Hypothalamus (tissue), 51 donors: ENCODE measurements at regions not wholly inside any gene's neighbourhood (a gene's known extent, or its start where the extent isn't known, plus 50 kb on each side); places are given as distances from the start of the nearest gene placed in this dataset.
A peak's percentile ranks its signal among the peaks of the same experiment; 100 is the strongest.

Source experiments
- DNase-seq, 51 donors: peaks; one replicate each; lab custom pipeline; 2025; lab: John Stamatoyannopoulos, UW

DNA sequence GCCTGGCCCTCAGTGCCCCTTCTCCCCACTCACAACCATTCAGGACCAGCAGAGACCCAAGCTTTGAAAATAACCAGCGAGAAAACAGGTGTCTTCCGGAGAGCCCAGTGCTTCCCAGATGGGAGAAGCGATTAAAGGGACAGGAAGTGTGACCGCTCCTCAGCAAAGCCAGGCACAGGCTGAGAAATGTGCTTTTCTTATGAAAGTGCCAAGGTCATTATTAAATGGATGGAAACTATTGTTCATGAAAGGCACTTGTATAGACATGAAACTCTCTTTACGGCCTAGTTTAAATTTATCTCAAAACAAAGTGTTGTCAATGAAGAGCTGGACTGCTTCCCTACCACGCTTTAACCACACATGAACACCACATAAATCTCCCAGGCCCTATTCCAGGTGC, 210.4 kb downstream of the SPTSSA start:
- no peak for DNase-seq

DNA sequence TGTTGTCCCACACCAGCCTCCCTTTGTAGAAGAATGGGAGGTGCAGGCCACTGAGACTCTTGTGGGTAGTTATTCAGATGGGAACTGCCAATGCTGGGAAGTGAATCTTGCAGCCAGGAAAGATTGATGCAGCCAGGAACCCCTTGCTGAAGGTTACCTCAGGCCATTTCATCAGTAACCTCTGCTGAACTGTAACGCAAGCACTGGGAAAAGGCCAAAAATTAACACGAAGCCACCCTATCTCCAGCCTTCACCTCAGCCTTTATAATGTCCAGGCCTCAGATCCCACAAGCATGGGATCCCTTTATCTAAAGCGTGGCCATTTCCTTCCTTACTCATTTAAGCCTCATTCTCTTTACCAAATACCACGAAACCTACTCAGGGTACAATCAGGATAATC, 211.1 kb downstream of the SPTSSA start:
- DNase-seq, result no peak

DNA sequence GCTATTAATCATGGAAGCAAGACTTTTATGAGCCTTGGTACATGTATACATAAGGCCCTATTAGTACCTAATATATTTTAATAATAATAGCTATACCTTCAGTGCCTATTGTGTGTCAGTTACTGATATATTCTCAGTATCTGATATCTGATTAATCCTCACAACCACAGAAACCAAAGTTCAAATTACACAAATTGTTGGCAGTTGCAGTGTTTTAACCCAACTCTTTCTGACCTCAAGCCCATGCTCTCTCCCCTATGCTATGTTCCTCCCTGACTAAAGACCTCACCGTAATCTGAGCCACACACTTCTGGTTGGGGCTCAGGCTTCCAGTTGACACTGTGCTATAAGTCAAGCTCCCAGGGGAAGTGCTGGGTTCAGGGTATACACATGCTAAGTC, 214.4 kb downstream of the SPTSSA start:
- DNase-seq, result no peak

DNA sequence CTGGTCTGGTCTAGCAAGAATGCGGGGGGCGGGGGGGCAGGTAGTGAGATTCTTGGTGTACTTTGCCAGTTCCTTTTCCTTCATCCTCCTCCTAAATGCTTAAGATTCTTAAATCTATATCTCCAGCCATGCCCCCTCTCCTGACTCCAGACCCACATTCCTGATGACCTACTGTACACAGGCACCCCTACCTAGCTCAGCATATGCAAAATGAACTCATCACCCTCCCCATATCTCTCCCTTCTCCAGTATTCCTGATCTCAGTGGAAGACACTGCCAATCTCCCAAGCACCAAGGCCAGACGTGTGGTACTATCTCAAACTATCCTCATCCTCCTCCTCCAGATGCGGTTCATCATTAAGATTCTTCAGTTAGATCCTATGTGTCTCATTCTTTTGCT, 215.8 kb downstream of the SPTSSA start:
- no peak for DNase-seq

DNA sequence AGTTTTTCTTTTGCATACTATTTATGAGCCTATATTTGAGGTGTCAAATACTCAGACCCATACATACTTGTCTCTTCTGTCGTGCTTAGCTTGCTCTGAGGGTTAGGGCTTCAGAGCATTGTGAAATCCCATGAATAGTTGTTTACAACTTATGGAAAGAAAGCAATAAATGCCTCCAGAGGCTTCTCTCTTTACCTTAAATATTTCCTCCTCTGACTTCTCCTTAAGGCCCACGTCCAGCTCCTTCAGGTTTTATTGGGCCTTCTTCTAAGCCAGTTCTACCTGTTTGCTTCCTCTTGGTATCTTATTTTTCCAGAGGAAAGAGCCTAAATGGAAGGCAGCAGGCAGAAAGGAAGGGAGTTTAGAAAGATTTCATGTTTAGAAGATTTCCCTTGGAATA, 218.6 kb downstream of the SPTSSA start:
- no peak for DNase-seq

DNA sequence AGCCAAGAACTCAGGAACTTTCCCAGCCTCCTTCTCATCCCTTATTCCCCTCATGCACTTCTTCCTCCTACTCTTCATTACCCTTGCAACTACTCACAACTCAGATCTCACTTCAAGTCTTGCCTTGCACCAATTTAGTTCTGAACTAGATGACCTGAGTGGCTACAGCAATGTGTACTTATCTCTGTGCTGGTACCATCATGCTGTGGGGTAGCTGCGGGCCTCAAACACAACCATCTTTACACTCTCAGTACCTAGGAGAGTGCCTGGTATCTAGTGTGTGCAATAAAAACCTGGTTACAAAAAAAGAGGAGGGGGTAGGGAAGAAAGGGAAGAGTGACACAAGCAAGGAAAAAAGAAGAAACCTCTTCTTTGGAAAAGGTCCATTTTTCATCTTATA, 219.0 kb downstream of the SPTSSA start:
- no peak for DNase-seq

DNA sequence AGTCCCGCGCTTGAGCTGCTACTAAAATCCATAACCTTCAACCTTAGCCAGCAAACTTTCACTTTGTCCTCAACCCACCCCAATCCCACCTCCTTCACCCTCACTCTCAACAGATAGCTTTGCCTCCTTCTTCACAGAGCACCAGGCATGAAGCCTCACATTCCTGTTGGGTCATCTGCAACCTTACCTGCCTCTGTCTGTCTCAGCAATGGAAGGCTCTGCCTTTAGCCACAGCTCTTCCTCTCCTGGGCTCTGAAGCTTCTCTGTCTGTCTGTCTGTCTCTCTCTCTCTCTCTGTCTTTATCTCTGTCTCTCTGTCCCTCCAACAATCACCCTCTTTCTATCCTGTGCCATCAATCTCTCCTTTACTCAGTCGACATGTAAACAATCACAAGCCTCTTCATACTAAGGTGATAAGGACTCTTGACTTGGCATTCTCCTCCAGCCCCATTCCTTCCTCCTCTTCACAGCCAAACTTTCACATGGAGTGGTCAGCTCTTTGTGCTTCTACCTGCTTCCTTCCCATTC, 220.8 kb downstream of the SPTSSA start:
- no peak for DNase-seq

DNA sequence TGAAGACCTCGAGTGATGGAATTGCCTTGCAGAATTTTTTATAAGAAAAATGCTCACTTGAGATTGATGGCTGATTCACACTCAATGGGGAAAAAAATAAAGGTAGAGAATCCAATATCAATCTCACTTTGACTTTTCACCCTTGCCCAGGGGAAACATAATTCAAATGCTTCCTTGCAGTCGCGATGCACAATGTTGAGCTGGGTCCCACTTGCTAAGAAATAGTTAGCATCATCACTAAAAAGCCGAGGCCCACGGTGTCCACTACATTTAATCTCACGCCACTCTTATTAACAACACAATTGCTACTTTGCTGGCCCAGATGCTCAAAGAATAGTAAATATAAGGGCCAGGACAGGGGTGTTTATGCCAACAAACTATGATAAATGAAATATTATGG, 223.4 kb downstream of the SPTSSA start:
- no peak for DNase-seq

DNA sequence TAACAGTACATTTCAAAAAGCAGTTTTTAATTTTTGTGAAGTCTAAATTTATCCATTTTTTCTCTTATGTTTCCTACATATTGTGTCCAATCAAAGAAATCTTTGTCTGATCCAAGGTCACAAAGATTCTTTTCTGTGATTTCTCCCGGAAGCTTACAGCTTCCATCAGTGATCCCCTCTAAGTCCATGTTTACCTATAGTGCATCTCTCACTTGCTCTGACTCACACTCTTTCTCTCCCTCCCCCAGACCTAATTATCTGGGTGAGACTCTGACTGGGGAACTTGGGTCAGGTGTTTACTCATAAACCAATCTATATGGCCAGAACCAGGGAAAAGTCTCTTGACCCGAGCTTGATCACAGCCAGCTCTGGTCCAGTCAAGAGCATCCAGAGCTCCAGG, 224.4 kb downstream of the SPTSSA start:
- DNase-seq, result no peak

DNA sequence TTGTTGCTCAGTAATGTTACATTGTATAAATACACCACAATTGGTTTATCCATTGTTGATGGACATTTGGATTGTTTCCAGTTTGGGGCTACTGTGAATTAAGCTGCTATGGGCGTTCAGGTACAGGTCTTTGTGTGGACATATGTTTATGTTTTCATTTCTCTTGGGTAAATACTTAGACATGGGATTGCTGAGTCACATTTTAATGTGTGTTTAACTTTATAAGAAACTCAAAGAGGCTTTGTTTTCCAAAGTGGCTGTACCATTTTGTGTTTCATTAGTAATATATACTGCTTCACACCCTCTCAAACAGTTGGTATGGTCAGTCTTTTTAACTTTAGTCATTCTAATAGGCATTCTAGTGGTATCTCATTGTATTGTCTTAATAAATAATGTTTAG, 225.0 kb downstream of the SPTSSA start:
- DNase-seq, result no peak

DNA sequence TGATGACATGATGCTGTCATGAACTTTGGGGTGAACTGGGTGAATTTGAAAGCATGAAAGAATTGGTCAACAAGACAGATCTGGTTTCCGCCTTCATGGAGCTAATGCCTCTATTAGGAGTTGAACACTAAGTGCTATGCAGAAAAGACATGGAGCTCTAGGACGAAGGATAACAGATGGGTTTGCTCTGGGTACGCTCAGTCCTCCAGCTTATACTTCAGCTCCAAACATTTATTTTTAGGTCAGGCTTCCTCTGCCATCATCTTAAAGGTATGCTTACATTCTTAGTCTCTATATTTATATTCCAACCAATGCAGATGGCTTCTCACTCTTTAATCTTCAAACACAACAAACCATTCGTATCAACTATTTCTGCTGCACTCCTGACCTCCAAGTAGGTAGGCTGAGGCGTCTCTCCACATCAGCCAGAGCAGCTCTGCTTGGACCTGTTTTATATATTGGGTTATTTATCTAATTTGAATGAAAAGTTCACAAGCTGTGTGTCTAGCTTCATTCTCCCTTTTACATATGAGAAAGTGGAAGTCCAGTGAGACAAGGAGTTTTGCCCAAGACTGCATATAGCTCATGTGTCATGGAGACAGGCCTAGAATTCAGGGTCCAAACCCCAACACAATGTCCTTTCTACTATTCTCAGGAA, 226.3 kb downstream of the SPTSSA start:
- DNase-seq, result no peak

DNA sequence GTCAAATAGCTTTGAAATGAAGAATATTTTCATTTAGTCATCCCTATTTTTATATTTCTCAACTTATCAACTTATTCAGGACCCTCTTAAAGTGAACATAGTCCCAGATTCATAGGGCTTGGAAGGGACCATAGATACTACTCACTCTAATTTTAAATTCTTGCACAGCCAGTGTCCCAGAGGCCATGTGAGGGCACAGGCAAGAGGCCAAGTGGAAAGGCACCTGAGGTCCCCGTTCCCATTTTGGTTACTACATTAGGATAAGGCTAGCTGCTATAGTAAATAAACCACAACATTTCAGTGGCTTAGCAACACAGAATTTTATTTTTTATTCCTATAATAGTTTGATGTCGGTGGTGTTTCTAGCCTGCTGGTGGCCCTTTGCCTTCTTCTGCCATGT, 227.8 kb downstream of the SPTSSA start:
- DNase-seq, result no peak

DNA sequence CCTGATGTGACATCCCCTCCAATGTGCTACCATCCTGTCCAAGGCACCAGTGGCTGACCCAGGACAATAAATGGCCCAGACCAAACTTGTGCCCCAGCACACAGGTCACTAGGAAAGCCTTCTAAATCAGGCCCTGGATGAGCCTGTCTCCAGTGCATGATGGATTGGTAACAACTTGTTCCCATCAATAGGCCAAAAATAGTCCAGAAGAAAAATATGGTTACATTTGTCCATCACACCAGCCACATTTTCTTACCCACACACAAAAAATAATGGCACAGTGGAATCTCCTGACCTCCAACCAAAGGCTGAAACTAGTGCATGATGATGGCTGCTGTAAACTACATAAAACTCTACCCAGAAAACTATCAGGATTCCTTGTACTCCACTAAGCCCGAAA, 228.4 kb downstream of the SPTSSA start:
- DNase-seq, result no peak

DNA sequence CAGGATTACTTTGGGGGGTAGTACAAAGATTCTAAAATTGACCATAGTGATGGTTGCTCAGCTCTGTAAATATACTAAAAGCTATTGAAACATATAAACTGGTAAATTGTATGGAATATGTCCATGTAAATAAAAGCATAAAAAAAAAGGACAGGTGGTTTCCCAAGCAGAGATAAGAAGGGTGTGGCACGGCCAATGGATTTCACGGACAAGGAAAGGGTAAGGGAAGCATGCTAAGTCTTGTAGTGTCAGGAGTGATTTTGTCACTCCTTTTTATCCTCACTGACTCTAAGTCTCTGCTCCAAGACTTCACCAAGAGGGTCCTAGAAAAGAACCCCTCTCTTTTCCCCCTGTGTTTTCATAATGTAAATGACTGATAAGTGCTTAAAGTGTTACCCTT, 229.2 kb downstream of the SPTSSA start:
- DNase-seq, result no peak

DNA sequence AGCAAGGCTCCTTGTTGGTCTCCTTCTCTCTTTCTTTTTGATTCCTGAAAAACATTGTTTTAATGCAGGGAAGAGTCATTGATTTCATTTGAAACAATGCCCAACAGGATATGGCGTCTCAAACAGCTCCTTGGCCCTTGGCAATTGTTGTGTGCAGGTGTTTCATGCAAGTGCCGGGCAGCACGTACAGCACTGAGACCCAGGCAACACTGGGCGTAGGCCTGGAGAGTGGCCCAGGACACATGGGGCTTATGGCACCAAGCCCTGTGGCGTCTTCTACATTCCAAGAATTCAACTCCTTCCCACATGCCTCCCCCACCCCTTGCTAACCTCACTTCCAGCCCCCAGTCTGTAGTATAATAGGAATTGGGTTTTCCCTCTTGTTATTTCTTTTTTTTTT, 230.4 kb downstream of the SPTSSA start:
- no peak for DNase-seq

DNA sequence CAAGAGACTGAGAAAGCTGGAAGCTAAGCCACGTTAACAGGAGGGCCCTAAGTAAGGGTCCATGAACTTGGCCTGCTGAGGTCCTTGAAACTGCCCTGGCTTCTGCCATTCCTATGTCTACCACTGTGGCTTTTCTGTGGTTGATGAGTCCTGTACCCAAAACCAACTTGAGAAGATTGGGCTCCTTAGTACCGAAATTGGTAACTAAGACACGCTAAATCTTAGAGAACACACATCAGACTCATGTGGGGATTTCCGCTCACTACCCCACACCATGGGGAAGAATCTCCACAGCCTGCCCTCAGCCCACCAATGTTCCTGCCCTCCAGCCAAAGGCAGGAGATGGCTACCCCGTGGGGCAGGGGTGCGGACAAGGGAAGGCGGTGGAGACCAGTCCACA, 232.9 kb downstream of the SPTSSA start:
- no peak for DNase-seq

DNA sequence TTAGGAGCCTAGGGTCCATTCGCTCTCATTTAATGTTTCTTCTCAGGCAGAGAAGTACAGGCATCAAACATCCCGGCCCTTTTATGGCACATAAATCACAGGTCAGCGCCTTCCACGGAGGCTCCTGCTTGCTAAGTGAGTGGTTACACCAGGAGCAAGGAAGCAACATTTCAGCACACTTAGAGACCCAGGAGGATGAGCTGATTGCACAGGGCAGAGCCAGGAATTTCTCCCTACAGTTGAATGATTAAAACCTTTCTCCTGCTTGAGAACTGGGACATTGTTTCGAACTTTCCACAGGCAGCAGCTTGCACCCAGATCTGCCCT, 233.4 kb downstream of the SPTSSA start:
- DNase-seq, result no peak

DNA sequence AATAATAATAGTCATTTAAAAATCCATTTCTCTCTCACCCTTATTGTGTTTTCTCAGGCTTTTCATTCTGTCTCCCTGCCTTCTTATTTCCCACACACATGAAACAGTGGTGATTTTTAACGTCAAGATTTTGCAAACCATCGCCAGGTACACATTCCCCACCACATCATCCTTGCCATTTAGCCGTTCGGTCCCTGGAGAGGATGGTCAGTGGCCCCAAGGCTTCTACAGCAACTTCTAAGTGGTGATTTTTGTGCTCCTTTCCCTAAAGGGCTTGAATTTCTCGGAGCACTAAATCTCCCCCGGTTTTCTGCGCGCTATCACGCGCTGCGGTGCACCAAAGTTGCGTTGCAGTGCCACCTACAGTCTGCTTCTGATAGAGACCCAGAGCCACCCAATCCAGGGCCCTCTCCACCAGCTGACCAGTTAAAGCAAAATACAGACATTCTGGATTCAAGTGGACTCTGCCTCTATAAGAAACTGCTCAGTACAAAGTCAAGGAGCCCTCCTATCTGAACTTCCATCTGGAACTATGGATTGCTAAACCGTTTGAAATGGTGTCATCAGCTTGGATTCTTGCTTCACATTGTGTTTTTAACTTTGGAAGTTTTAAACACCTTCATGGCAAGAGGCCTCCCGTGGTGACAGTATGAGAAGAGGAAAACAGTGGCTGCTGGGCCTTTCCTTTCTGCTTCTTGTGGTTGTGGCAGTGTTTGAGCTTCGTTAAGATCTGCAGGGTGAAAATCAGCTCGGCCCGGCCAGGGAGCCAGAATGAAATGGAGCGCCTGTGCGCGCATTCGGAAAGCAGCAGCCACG, 234.0 kb downstream of the SPTSSA start:
- peak in 47 of 51 donors; percentile 2 to 72 (median 39) for DNase-seq

DNA sequence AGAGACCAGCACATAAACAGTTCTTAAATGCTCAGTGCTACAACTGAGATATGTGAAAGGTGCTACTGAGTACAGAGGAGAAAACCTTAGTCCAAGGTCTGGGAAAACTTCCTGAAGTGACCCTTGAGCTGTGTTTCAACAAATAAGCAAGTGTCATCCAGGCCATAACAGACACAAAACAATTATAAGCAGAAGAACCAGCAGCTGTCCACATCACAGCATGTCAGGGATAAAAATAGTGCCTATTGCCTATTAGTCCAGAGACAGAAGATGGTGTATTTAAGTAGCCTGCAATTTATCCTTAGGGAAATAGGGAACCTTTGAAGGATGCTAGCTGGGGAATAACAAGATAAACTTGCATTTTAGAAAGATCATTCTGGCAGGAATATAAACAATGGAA, 237.8 kb downstream of the SPTSSA start:
- no peak for DNase-seq

DNA sequence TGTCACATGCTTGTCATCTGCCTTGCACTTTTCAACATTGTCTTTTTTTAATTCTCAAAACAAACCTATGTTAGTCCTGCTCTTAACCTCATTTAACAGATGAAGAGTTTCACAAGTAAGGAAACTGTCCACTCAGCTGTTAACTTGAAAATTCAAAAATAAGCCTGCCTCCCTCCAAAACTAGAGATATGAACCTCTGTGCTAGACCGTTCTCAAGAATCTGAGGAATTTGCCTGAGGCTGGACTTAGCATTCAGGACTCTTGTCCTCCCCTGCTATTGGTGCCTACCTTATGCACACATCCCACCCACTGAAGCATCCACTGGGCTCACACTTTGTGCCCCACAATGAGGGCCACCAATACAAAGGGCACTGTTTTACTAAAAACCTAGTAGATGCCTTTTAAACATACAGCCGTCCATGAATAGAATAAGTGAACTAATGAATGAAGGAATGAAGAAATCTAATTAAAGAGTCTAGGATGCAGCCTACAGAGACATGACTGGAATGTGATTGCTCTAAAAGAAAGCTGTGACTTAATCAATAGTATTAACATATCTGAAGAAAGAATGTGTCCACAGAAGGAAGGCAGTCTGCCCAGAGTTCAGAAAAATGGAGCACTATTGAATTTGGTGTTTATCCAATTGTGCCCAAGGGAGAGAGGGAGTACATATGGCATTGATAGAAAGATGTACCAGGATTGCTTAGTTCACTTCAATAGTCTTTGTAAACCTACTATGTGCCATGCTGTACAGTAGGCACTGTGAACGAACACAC, 238.5 kb downstream of the SPTSSA start:
- DNase-seq, result no peak

DNA sequence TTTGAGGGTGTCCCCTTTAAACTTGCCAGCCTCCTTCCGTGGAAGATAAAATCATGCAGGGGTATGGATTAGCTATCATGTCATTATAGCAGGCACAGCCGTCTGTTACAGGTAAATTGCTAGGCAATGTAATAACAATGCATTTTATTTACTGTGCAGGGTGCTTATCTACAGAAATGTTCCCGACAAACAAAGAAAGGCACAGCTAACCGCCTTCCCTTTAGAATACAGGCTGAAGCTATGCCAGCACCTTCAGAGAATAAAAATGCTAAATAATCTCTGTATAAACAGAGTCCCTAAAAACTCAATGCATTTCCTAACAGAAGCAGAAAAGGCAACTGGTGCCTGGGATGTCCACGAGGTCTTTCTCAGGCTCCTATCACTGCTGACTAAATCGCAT, 239.2 kb downstream of the SPTSSA start:
- no peak for DNase-seq

DNA sequence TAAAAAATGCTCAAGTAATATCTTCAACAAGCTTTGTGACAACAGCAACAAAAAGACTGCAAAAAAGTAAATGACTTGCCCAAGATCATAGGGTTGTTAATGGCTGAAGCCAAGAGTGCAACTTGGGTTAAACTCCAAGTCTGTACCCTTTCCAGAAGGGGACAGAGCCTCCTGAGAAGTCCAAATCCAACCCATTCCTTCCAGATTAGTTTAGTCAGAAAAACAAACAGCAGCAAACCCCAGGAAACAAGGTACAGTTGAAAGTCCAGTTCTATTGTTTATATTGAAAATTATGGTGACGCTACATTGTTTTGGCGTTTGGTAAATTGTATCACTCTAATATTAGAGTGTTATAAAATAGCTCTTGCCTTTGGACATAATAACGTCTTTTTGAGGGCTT, 239.9 kb downstream of the SPTSSA start:
- DNase-seq, result no peak
